ENCODE measurements at regions not wholly inside any gene's neighbourhood (a gene's known extent, or its start where the extent isn't known, plus 50 kb on each side); places are given as distances from the start of the nearest gene placed in this dataset.

GRCh38 chr3:112734736-112735350 is 93.9 kb upstream of the CCDC80 start:
- TF ChIP-seq CTCF (IDR thresholded peaks at IDR 0.05; ENCODE audit: insufficient read depth, low read length, poor library complexity, severe bottlenecking): peak; percentile 62
- TF ChIP-seq EZH2phosphoT487 (conservative IDR thresholded peaks at IDR 0.05; ENCODE audit: low read length): no peak

Measured in SU-DHL-6 (cell line).